SU-DHL-6 (cell line): ENCODE measurements at regions not wholly inside any gene's neighbourhood (a gene's known extent, or its start where the extent isn't known, plus 50 kb on each side); places are given as distances from the start of the nearest gene placed in this dataset.

Source experiments
- H2AFZ ChIP-seq: fragments of 200-600 bp; sonication (generic); 2 replicates; pipeline ENCODE4 v1.6.1; 2014; ENCODE audit warnings: low read depth, mild to moderate bottlenecking, moderate library complexity, mixed read lengths, antibody characterized with exemption, low read length; ENCODE audit not compliant: severe bottlenecking
- H3F3A ChIP-seq: fragments of 200-600 bp; shearing (Covaris generic); 2 replicates; pipeline ENCODE4 v1.6.0; 2016; ENCODE audit warnings: antibody characterized with exemption, mild to moderate bottlenecking; ENCODE audit not compliant: insufficient read depth
- H3K27ac ChIP-seq: fragments of 200-600 bp; sonication (generic); 2 replicates; pipeline ENCODE4 v1.5.1; 2016; ENCODE audit warnings: low read depth, mild to moderate bottlenecking, low read length, moderate library complexity, mixed read lengths
- H3K27me3 ChIP-seq: fragments of 200-600 bp; sonication (generic), shearing (Covaris generic); 2 replicates; pipeline ENCODE4 v1.6.0; 2014; ENCODE audit warnings: mild to moderate bottlenecking, low read length
- H3K36me3 ChIP-seq: fragments of 200-600 bp; sonication (generic); 2 replicates; pipeline ENCODE4 v1.6.1; 2014; ENCODE audit warnings: mild to moderate bottlenecking, low read length, mixed read lengths
- H3K4me2 ChIP-seq: fragments of 300-600, 200-600 bp; shearing (Covaris generic), sonication (generic); 2 replicates; pipeline ENCODE4 v1.6.0; 2014; ENCODE audit warnings: low read length, low read depth, mild to moderate bottlenecking; ENCODE audit not compliant: poor library complexity, severe bottlenecking
- H3K4me3 ChIP-seq: fragments of 200-600 bp; sonication (generic); 2 replicates; pipeline ENCODE4 v1.5.1; 2014; ENCODE audit warnings: antibody characterized with exemption, low read length, mild to moderate bottlenecking, mixed read lengths; ENCODE audit not compliant: insufficient read depth, poor library complexity, severe bottlenecking
- H3K79me2 ChIP-seq: fragments of 200-600 bp; sonication (generic); 2 replicates; pipeline ENCODE4 v1.6.1; 2014; ENCODE audit warnings: mild to moderate bottlenecking, low read length, moderate library complexity; ENCODE audit not compliant: insufficient read depth
- H3K9ac ChIP-seq: fragments of 200-600 bp; sonication (generic); 2 replicates; pipeline ENCODE4 v1.7.0; 2014; ENCODE audit warnings: mild to moderate bottlenecking, low read length
- H3K9me2 ChIP-seq: fragments of 200-600 bp; sonication (generic); replicated peaks from 2 replicates; pipeline ENCODE4 v1.6.1; 2014; ENCODE audit warnings: low read length; ENCODE audit not compliant: insufficient read depth
- H3K9me3 ChIP-seq: fragments of 200-600 bp; sonication (generic); 2 replicates; pipeline ENCODE4 v1.6.1; 2014; ENCODE audit warnings: low read length, mixed read lengths; ENCODE audit not compliant: insufficient read depth
- H4K20me1 ChIP-seq: fragments of 200-600 bp; sonication (generic); 2 replicates; pipeline ENCODE4 v1.6.1; 2014; ENCODE audit warnings: low read depth, mild to moderate bottlenecking, antibody characterized with exemption, low read length, moderate library complexity, mixed read lengths
- EZH2phosphoT487 ChIP-seq: fragments of 200-600 bp; sonication (generic), shearing (Covaris generic); conservative IDR thresholded peaks from 2 replicates; pipeline ENCODE4 v1.6.1; 2018; ENCODE audit warnings: mild to moderate bottlenecking, antibody characterized with exemption, low read length, moderate library complexity, mixed read lengths
- TF ChIP-seq, protein P1 (sequence below): fragments of 200-600 bp; sonication (generic); IDR thresholded peaks from one replicate; pipeline ENCODE4 v1.5.1; 2017; ENCODE audit warnings: antibody characterized with exemption, mild to moderate bottlenecking, low read length, moderate library complexity; ENCODE audit not compliant: insufficient read depth, poor library complexity, severe bottlenecking

- no peaks in the 10 kb centered on the region for H3K36me3 ChIP-seq
- no peak for TF ChIP-seq EZH2phosphoT487
- TF ChIP-seq, protein P1, sequence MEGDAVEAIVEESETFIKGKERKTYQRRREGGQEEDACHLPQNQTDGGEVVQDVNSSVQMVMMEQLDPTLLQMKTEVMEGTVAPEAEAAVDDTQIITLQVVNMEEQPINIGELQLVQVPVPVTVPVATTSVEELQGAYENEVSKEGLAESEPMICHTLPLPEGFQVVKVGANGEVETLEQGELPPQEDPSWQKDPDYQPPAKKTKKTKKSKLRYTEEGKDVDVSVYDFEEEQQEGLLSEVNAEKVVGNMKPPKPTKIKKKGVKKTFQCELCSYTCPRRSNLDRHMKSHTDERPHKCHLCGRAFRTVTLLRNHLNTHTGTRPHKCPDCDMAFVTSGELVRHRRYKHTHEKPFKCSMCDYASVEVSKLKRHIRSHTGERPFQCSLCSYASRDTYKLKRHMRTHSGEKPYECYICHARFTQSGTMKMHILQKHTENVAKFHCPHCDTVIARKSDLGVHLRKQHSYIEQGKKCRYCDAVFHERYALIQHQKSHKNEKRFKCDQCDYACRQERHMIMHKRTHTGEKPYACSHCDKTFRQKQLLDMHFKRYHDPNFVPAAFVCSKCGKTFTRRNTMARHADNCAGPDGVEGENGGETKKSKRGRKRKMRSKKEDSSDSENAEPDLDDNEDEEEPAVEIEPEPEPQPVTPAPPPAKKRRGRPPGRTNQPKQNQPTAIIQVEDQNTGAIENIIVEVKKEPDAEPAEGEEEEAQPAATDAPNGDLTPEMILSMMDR, result no peak
- no peak overlapping the region for H3K9ac ChIP-seq
- H3K4me3 ChIP-seq, result no peak overlapping the region
- no peaks in the 10 kb centered on the region for H4K20me1 ChIP-seq
- H3K9me3 ChIP-seq, result no peaks in the 10 kb centered on the region
- H3K27me3 ChIP-seq, result no peaks in the 10 kb centered on the region
- H3K4me2 ChIP-seq, result no peak overlapping the region
- H3K9me2 ChIP-seq, result no peaks in the 10 kb centered on the region
- H3K79me2 ChIP-seq, result no peaks in the 10 kb centered on the region
- no peak overlapping the region for H2AFZ ChIP-seq
- H3K27ac ChIP-seq, result no peak overlapping the region
- H3F3A ChIP-seq, result no peaks in the 10 kb centered on the region
Observed at GRCh38 chr21:17334484-17334883, 178.4 kb upstream of the CXADR start.

DNA sequence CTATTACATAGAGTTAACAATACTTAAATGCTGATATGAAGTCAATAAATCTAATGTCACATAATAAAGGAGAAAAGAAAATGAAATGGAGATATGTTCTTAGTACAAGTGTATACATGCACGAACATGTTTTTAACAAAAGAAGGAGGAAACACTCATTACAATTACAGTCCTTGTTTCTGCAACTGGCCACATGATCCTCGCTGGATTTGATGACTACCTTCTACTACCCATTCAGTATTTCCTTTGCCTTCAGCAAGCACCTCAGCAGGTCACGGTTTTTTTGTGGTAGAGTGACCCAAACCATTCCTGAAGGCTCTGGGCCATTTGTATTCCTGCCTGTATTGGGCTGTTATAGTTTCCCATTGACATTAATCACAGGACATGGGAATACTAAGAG, 172.8 kb upstream of the CXADR start:
- Histone ChIP-seq H3K27me3 (no peaks in the 10 kb centered on the region), H3K4me2 (no peak overlapping the region), H3K79me2 (no peaks in the 10 kb centered on the region), H3K4me3 (no peak overlapping the region), H3K9me3 (no peaks in the 10 kb centered on the region), H4K20me1 (no peaks in the 10 kb centered on the region), H3K9me2 (no peaks in the 10 kb centered on the region), H3F3A (no peaks in the 10 kb centered on the region), H2AFZ (no peak overlapping the region), H3K9ac (no peak overlapping the region), H3K27ac (no peak overlapping the region), H3K36me3 (no peaks in the 10 kb centered on the region)
- TF ChIP-seq EZH2phosphoT487, result no peak
- TF ChIP-seq, protein P1, result no peak

- H3K36me3 ChIP-seq, result no peaks in the 10 kb centered on the region
- no peaks in the 10 kb centered on the region for H3F3A ChIP-seq
- no peaks in the 10 kb centered on the region for H4K20me1 ChIP-seq
- no peak overlapping the region for H3K9ac ChIP-seq
- H3K9me3 ChIP-seq, result no peaks in the 10 kb centered on the region
- no peak overlapping the region for H3K4me3 ChIP-seq
- H3K4me2 ChIP-seq, result no peak overlapping the region
- no peak overlapping the region for H2AFZ ChIP-seq
- H3K27me3 ChIP-seq, result no peaks in the 10 kb centered on the region
- H3K27ac ChIP-seq, result no peak overlapping the region
- no peaks in the 10 kb centered on the region for H3K79me2 ChIP-seq
- no peaks in the 10 kb centered on the region for H3K9me2 ChIP-seq
- TF ChIP-seq, protein P1, result no peak
- TF ChIP-seq EZH2phosphoT487, result no peak
Observed at GRCh38 chr21:17343055-17343454, 169.8 kb upstream of the CXADR start.

DNA sequence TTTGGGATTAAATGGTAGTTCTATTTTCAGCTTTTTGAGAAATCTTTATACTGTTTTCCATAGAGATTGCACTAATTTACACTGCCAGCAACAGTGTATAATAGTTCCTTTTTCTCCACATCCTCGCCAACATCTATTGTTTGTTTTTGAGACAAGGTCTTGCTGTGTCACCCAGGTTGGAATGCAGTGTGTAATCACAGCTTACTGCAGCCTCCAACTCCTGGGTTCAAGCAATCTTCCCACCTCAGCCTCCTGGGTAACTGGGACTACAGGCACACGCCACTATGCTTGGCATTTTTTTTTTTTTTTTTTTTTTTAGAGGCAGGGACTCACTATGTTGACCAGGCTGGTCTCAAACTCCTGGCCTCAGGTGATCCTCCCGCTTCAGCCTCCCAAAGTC, 164.5 kb upstream of the CXADR start:
- Histone ChIP-seq H3K27me3 (no peaks in the 10 kb centered on the region), H3K9ac (no peak overlapping the region), H3K4me2 (no peak overlapping the region), H3K4me3 (no peak overlapping the region), H4K20me1 (no peaks in the 10 kb centered on the region), H3K36me3 (no peaks in the 10 kb centered on the region), H2AFZ (no peak overlapping the region), H3K9me2 (no peaks in the 10 kb centered on the region), H3K9me3 (no peaks in the 10 kb centered on the region), H3K27ac (no peak overlapping the region), H3K79me2 (no peaks in the 10 kb centered on the region), H3F3A (no peaks in the 10 kb centered on the region)
- TF ChIP-seq EZH2phosphoT487, result no peak
- TF ChIP-seq, protein P1, result no peak
